AG04450 (cell line): ENCODE measurements at regions not wholly inside any gene's neighbourhood (a gene's known extent, or its start where the extent isn't known, plus 50 kb on each side); places are given as distances from the start of the nearest gene placed in this dataset.

Experiments
- CTCF ChIA-PET: fragments of 300-600, 350-600 bp; formaldehyde crosslinking; extraction: SDS; loops from one replicate; lab custom pipeline; 2022; ENCODE audit warnings: antibody characterized with exemption, inconsistent platforms; lab: Charles Lee
- POLR2A ChIA-PET: fragments of 350-600 bp; formaldehyde crosslinking; extraction: SDS; loops from one replicate; lab custom pipeline; 2021; ENCODE audit warnings: antibody characterized with exemption, inconsistent platforms; lab: Yijun Ruan, JAX
- DNase-seq: peaks from one replicate; pipeline ENCODE4 v3.0.0-alpha.2; 2011; ENCODE audit warnings: low read depth, low spot score
- H3K27ac ChIP-seq: one replicate; pipeline ENCODE4 v1.5.1; 2012; ENCODE audit warnings: low read depth, low read length, control low read depth
- H3K27me3 ChIP-seq: one replicate; pipeline ENCODE4 v1.6.0; 2012; ENCODE audit warnings: low read length; ENCODE audit not compliant: control insufficient read depth, insufficient read depth
- H3K4me3 ChIP-seq: 2 replicates; pipeline ENCODE4 v1.5.1; 2011; ENCODE audit warnings: mild to moderate bottlenecking, low read depth, low read length, control low read depth
- H3K9me3 ChIP-seq: 2 replicates; pipeline ENCODE4 v1.5.1; 2012; ENCODE audit warnings: low read length; ENCODE audit not compliant: control insufficient read depth, insufficient read depth
- CTCF ChIP-seq: IDR thresholded peaks from 2 replicates; pipeline ENCODE4 v1.5.1; 2011; ENCODE audit warnings: low read depth, low read length, control low read depth, inconsistent platforms

DNA sequence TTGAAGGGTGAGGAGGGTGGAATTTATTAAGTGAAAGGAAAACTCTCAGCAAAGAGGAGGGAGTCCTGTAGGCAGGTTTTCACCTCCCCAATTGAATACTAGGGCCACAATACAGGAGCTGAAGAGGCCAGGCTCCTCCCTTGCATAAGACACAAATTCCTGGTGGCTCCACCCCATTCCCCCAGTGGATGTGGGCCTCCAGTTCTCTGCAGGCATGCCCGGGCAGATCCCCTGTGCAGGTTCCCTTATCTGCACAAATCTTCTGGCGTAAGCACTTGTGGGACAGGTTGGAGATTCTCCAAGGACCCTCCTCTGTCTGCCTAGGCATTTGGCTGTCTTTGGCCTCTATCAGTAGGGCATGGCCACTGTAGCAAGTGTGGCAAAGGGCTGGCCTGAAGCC lies 847.1 kb upstream of the MBL2 start:
- no peak for DNase-seq
- H3K27ac ChIP-seq, result no peak overlapping the region
- ChIA-PET POLR2A (no interaction called here), CTCF (no interaction called here)
- TF ChIP-seq CTCF, result no peak
- no peak overlapping the region for H3K4me3 ChIP-seq
- no peaks in the 10 kb centered on the region for H3K9me3 ChIP-seq
- H3K27me3 ChIP-seq, result no peaks in the 10 kb centered on the region

DNA sequence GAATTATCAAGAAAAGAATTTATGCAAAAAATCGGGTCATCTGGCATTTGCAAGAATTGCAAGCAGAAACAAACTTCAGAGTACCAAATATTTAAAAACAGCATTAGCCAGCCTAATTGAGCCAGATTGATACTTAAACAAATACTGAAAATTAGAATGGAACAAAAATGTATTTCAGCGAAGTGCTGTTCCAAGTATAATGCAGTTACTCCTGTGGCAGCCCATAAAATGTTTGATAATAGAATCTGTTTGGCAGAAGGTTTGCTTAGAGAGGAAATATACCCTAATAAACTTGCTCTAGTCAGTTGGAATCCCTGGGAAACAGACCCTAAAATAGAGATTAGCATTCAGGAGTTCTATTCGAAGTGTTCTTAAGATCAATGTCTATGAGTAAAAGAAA lies 835.1 kb upstream of the MBL2 start:
- DNase-seq, result no peak
- H3K4me3 ChIP-seq, result no peak overlapping the region
- POLR2A ChIA-PET, result no interaction called here
- H3K27ac ChIP-seq, result no peak overlapping the region
- no peak for TF ChIP-seq CTCF
- no peaks in the 10 kb centered on the region for H3K27me3 ChIP-seq
- CTCF ChIA-PET, result no interaction called here
- H3K9me3 ChIP-seq, result no peaks in the 10 kb centered on the region

DNA sequence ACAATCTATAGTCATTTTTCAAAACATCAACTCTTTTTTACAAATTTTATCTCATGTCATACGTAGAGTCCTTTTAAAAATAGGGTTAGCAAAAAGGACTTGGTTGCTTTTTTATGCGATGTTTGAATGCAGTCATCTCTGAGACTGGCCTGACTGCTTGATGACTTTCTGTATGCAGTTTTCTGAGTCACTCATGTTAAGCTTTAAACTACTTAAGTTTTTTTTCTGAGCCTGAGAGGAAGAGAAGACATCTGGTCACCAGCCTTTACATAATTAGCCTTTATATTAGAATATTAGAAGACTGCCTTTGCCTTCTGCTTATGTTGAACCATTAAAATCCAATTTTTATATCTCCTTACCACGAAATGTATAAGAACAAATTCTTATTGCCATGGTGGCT lies 834.4 kb upstream of the MBL2 start:
- ChIA-PET CTCF (no interaction called here), POLR2A (no interaction called here)
- no peak overlapping the region for H3K27ac ChIP-seq

DNA sequence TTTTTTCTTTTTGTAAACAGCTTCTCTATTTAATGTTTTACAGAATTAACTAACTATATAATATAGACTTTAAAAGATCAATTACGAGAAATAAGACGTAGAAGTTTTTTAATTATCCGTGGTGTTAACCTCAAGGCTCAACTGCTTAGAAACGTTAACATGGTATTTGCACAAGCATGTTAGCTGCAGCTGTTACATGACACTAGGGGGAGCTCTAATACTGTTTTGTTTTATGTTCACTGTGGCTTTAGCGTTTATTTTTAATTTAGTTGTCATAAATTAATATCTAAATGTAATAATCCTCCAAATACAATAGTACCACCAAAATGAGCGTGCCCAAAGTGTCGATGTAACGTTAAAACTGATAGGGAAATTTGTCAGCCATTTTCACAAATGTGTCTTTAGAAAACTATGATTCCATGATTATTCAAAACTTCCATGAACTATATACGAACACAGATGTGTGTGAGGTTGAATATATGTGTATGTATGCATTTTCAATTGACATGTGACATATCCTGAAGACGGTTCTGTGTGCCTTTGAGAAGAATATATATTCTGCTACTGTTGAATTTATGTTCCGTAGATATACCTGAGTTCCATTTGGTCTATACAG lies 828.8 kb upstream of the MBL2 start:
- CTCF ChIA-PET, result interaction anchor here (0.5 to 1.4 kb wide), 18 partner anchors 9 to 1663 kb away, joined by 3 to 6 read pairs (median 4); no protein-coding TSS in a partner anchor
- POLR2A ChIA-PET, result no interaction called here
- H3K27ac ChIP-seq, result no peak overlapping the region
- no peaks in the 10 kb centered on the region for H3K27me3 ChIP-seq
- TF ChIP-seq CTCF, result peak; percentile 90
- no peak overlapping the region for H3K4me3 ChIP-seq
- no peak for DNase-seq
- no peaks in the 10 kb centered on the region for H3K9me3 ChIP-seq

More for the DNA sequence above, 834.4 kb upstream of the MBL2 start:
- no peak overlapping the region for H3K4me3 ChIP-seq
- no peak for DNase-seq
- TF ChIP-seq CTCF, result no peak
- H3K9me3 ChIP-seq, result no peaks in the 10 kb centered on the region
- H3K27me3 ChIP-seq, result no peaks in the 10 kb centered on the region

DNA sequence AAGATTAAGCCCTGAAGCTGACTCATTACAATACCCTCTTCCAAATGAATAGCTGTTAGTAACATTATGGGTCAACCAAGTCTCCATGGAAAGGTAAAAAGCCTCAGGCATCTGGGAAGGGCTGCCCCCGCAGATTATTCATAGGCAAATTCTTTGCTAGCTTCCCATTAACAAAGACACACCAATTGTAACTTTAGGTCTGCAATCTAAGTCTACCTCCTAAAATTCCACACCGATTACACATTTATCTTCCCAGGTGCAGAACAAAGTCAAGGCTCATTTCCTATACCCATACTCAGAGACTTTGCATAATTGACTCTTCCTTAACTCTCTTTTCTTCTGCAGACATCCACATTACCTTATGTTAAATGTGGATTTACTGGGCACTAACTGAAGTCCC lies 826.3 kb upstream of the MBL2 start:
- TF ChIP-seq CTCF, result no peak

More for the DNA sequence above, 826.3 kb upstream of the MBL2 start:
- H3K9me3 ChIP-seq, result no peaks in the 10 kb centered on the region
- ChIA-PET CTCF (no interaction called here), POLR2A (no interaction called here)
- H3K27me3 ChIP-seq, result no peaks in the 10 kb centered on the region
- H3K4me3 ChIP-seq, result no peak overlapping the region
- H3K27ac ChIP-seq, result no peak overlapping the region
- DNase-seq, result no peak
